Suprapubic skin (tissue), 4 donors: ENCODE measurements at regions not wholly inside any gene's neighbourhood (a gene's known extent, or its start where the extent isn't known, plus 50 kb on each side); places are given as distances from the start of the nearest gene placed in this dataset.

Experiments used
- DNase-seq, 2 donors: peaks; one replicate each; pipeline ENCODE4 v3.0.0-alpha.2; 2019; ENCODE audit warnings: low spot score in 2 of 2
- H3K27ac ChIP-seq: fragments of 200-600 bp; sonication (generic); one replicate; pipeline ENCODE4 v1.5.1; 2019
- H3K27me3 ChIP-seq: fragments of 200-600 bp; sonication (generic); one replicate; pipeline ENCODE4 v1.5.1; 2019
- H3K36me3 ChIP-seq: fragments of 200-600 bp; sonication (generic); one replicate; pipeline ENCODE4 v1.5.1; 2019
- H3K4me1 ChIP-seq: fragments of 200-600 bp; sonication (generic); one replicate; pipeline ENCODE4 v1.5.1; 2019
- H3K4me3 ChIP-seq: fragments of 200-600 bp; sonication (generic); one replicate; pipeline ENCODE4 v1.5.1; 2019; ENCODE audit warnings: mild to moderate bottlenecking
- H3K9me3 ChIP-seq: fragments of 200-600 bp; sonication (generic); one replicate; pipeline ENCODE4 v1.5.1; 2019
- EP300 ChIP-seq: sonication (generic); formaldehyde crosslinking; IDR thresholded peaks from one replicate; pipeline ENCODE4 v1.6.1; 2017; ENCODE audit warnings: antibody characterized with exemption
- POLR2A ChIP-seq, 2 donors: fragments of 450-650 bp; IDR thresholded peaks; one replicate each; pipeline ENCODE4 v1.6.1; 2017; ENCODE audit warnings: antibody characterized with exemption in 2 of 2, mild to moderate bottlenecking in 2 of 2, moderate library complexity in 2 of 2
- POLR2AphosphoS5 ChIP-seq, 3 donors: sonication (generic); formaldehyde crosslinking; IDR thresholded peaks; one replicate each; pipeline ENCODE4 v1.6.1; 2017; ENCODE audit warnings: antibody characterized with exemption in 3 of 3
- WGBS: methylation state at CpG from one replicate; pipeline ENCODE4 v1.1.5; 2018; 5-methylcytosine and 5-hydroxymethylcytosine counted together
- TF ChIP-seq, protein P1 (sequence below), 2 donors: fragments of 200-600 bp in 1 of 2; fragments of 450-650 bp in 1 of 2; sonication (generic) in 1 of 2; IDR thresholded peaks; one replicate each; pipeline ENCODE4 v1.5.1; 2016 to 2019; ENCODE audit warnings: antibody characterized with exemption in 2 of 2, mild to moderate bottlenecking in 1 of 2, moderate library complexity in 1 of 2

DNA sequence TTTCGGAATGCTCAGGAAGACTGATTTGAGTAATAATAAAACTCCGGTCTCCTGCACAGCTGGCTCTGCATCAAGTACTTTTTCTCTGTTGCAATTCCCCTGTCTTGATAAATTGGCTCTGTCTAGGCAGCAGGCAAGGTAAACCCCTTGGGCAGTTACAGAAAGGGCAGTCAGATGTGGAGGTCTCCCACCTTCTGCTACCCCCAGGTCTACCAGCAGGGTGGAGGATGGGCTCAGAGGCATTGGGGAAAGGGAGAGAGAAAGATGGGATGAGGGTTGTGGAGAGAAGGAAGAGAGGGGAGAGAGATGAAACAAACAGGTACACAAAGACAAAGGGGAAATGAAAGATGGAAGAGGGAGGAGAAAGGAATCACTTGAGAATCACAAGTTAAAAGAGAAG, 156.8 kb downstream of the MIS18A start:
- 94% methylated on average over 2 of the region's 2 CpGs for WGBS
- no peak for DNase-seq
- H3K27me3 ChIP-seq = no peaks in the 10 kb centered on the region
- H3K27ac ChIP-seq = no peak overlapping the region
- no peaks in the 10 kb centered on the region for H3K36me3 ChIP-seq
- H3K4me3 ChIP-seq = no peak overlapping the region
- no peaks in the 10 kb centered on the region for H3K4me1 ChIP-seq
- peaks cover 7% of the 10 kb centered on the region for H3K9me3 ChIP-seq
- TF ChIP-seq, protein P1, sequence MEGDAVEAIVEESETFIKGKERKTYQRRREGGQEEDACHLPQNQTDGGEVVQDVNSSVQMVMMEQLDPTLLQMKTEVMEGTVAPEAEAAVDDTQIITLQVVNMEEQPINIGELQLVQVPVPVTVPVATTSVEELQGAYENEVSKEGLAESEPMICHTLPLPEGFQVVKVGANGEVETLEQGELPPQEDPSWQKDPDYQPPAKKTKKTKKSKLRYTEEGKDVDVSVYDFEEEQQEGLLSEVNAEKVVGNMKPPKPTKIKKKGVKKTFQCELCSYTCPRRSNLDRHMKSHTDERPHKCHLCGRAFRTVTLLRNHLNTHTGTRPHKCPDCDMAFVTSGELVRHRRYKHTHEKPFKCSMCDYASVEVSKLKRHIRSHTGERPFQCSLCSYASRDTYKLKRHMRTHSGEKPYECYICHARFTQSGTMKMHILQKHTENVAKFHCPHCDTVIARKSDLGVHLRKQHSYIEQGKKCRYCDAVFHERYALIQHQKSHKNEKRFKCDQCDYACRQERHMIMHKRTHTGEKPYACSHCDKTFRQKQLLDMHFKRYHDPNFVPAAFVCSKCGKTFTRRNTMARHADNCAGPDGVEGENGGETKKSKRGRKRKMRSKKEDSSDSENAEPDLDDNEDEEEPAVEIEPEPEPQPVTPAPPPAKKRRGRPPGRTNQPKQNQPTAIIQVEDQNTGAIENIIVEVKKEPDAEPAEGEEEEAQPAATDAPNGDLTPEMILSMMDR (IDR thresholded peaks at IDR 0.05) = no peak
- TF ChIP-seq POLR2A (IDR thresholded peaks at IDR 0.05) (no peak), POLR2AphosphoS5 (IDR thresholded peaks at IDR 0.05) (no peak), EP300 (no peak)

DNA sequence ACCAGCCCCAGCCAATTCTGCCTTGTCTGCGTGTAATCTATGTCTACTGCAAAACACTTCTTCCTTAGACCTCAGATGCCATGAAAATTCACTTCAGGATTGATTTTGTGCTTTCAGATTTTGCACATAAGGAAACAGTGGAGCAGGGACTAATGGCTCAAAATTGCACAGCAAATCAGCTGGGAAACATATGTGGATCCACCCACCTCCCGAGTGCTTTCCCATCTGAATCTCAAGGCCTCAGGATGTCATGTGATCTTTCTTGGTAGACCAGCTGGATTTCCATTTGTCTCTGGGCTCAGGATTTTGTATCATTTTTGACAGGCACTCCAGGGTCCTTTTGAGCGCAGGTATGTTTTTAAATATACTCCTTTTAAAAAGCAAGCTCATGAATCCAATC, 158.6 kb downstream of the MIS18A start:
- Histone ChIP-seq H3K27ac (no peak overlapping the region), H3K4me1 (no peaks in the 10 kb centered on the region), H3K36me3 (no peaks in the 10 kb centered on the region), H3K27me3 (no peaks in the 10 kb centered on the region), H3K9me3 (peaks cover 7% of the 10 kb centered on the region), H3K4me3 (no peak overlapping the region)
- no peak for TF ChIP-seq EP300
- no peak for TF ChIP-seq POLR2A (IDR thresholded peaks at IDR 0.05)
- TF ChIP-seq, protein P1 (IDR thresholded peaks at IDR 0.05) = no peak
- TF ChIP-seq POLR2AphosphoS5 (IDR thresholded peaks at IDR 0.05) = no peak
- DNase-seq = no peak
- 87% methylated on average over 3 of the region's 3 CpGs for WGBS

GRCh38 chr21:32119811-32120210, 159.0 kb downstream of the MIS18A start:
- no peak overlapping the region for H3K4me3 ChIP-seq
- H3K27ac ChIP-seq = no peak overlapping the region
- 83% methylated on average over 1 of the region's 1 CpG for WGBS
- DNase-seq = no peak
- peaks cover 7% of the 10 kb centered on the region for H3K9me3 ChIP-seq
- H3K27me3 ChIP-seq = no peaks in the 10 kb centered on the region
- no peak for TF ChIP-seq POLR2A (IDR thresholded peaks at IDR 0.05)
- no peak for TF ChIP-seq EP300
- TF ChIP-seq POLR2AphosphoS5 (IDR thresholded peaks at IDR 0.05) = no peak
- TF ChIP-seq, protein P1 (IDR thresholded peaks at IDR 0.05) = no peak
- H3K36me3 ChIP-seq = no peaks in the 10 kb centered on the region
- no peaks in the 10 kb centered on the region for H3K4me1 ChIP-seq

DNA sequence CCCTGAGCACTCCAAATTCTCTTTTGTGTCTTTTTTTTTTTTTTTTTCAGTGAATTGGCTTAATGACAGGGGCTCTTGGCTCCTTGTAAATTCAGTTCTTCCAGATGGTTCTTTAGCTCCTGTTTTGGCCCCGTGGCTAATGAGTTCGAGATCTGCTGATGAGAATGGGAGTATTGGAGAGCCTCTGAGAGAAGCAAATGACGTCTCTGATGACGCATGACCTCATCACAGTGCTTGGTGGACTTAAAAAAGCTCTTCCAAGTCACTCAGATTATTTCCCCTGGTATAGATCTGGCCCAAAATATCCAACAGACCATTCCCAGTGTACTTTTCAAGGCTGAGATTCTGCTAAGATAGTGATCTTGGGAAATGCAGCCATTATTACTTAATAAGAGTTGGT, 159.5 kb downstream of the MIS18A start:
- 74% methylated on average over 4 of the region's 4 CpGs for WGBS
- Histone ChIP-seq H3K36me3 (no peaks in the 10 kb centered on the region), H3K27ac (no peak overlapping the region), H3K27me3 (no peaks in the 10 kb centered on the region), H3K9me3 (peaks cover 7% of the 10 kb centered on the region), H3K4me1 (no peaks in the 10 kb centered on the region), H3K4me3 (no peak overlapping the region)
- TF ChIP-seq POLR2AphosphoS5 (IDR thresholded peaks at IDR 0.05) = no peak
- DNase-seq = no peak

GRCh38 chr21:32114419-32115035, 164.3 kb downstream of the MIS18A start:
- Histone ChIP-seq H3K27me3 (no peaks in the 10 kb centered on the region), H3K4me1 (no peaks in the 10 kb centered on the region), H3K9me3 (no peaks in the 10 kb centered on the region), H3K36me3 (no peaks in the 10 kb centered on the region), H3K4me3 (no peak overlapping the region), H3K27ac (no peak overlapping the region)
- no peak for TF ChIP-seq EP300
- TF ChIP-seq, protein P1 (IDR thresholded peaks at IDR 0.05) = no peak
- TF ChIP-seq POLR2AphosphoS5 (IDR thresholded peaks at IDR 0.05) = no peak
- no peak for TF ChIP-seq POLR2A (IDR thresholded peaks at IDR 0.05)
- no peak for DNase-seq
- WGBS = 56% methylated on average over 11 of the region's 11 CpGs

DNA sequence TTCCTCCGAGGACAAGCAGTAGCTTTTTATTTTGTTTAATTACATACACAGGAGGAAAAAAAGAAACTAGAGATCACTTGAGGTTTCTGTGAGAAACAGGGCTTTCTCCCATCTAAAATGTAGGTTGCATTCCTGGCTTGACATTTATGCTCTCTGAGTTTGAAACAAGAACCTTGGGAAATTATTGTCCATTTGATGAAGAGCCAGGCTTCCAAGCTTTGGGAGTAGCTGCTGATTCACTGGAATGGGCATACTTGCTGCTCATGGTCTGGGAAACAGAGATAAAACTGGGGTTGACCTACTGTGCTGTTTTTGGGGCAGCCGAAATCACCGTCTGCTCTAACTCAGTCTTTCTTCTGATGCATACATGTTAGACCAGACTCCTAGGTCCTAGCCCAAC, 165.4 kb downstream of the MIS18A start:
- DNase-seq = no peak
- no peak overlapping the region for H3K4me3 ChIP-seq
- H3K9me3 ChIP-seq = no peaks in the 10 kb centered on the region
- no peak for TF ChIP-seq EP300
- TF ChIP-seq POLR2A (IDR thresholded peaks at IDR 0.05) = no peak
- TF ChIP-seq POLR2AphosphoS5 (IDR thresholded peaks at IDR 0.05) = no peak
- TF ChIP-seq, protein P1 (IDR thresholded peaks at IDR 0.05) = no peak
- H3K27me3 ChIP-seq = no peaks in the 10 kb centered on the region
- H3K4me1 ChIP-seq = no peaks in the 10 kb centered on the region
- WGBS = 95% methylated on average over 3 of the region's 3 CpGs
- no peak overlapping the region for H3K27ac ChIP-seq
- H3K36me3 ChIP-seq = no peaks in the 10 kb centered on the region
